Suprapubic skin (tissue), 4 donors: ENCODE measurements at regions not wholly inside any gene's neighbourhood (a gene's known extent, or its start where the extent isn't known, plus 50 kb on each side); places are given as distances from the start of the nearest gene placed in this dataset.

Experiments
- DNase-seq, 2 donors: peaks; one replicate each; pipeline ENCODE4 v3.0.0-alpha.2; 2019; ENCODE audit warnings: low spot score in 2 of 2
- H3K27ac ChIP-seq: fragments of 200-600 bp; sonication (generic); one replicate; pipeline ENCODE4 v1.5.1; 2019
- H3K27me3 ChIP-seq: fragments of 200-600 bp; sonication (generic); one replicate; pipeline ENCODE4 v1.5.1; 2019
- H3K36me3 ChIP-seq: fragments of 200-600 bp; sonication (generic); one replicate; pipeline ENCODE4 v1.5.1; 2019
- H3K4me1 ChIP-seq: fragments of 200-600 bp; sonication (generic); one replicate; pipeline ENCODE4 v1.5.1; 2019
- H3K4me3 ChIP-seq: fragments of 200-600 bp; sonication (generic); one replicate; pipeline ENCODE4 v1.5.1; 2019; ENCODE audit warnings: mild to moderate bottlenecking
- H3K9me3 ChIP-seq: fragments of 200-600 bp; sonication (generic); one replicate; pipeline ENCODE4 v1.5.1; 2019
- CTCF ChIP-seq, 2 donors: fragments of 200-600 bp in 1 of 2; fragments of 450-650 bp in 1 of 2; sonication (generic) in 1 of 2; IDR thresholded peaks; one replicate each; pipeline ENCODE4 v1.5.1; 2016 to 2019; ENCODE audit warnings: antibody characterized with exemption in 2 of 2, mild to moderate bottlenecking in 1 of 2, moderate library complexity in 1 of 2
- EP300 ChIP-seq: sonication (generic); formaldehyde crosslinking; IDR thresholded peaks from one replicate; pipeline ENCODE4 v1.6.1; 2017; ENCODE audit warnings: antibody characterized with exemption
- POLR2A ChIP-seq, 2 donors: fragments of 450-650 bp; IDR thresholded peaks; one replicate each; pipeline ENCODE4 v1.6.1; 2017; ENCODE audit warnings: antibody characterized with exemption in 2 of 2, mild to moderate bottlenecking in 2 of 2, moderate library complexity in 2 of 2
- POLR2AphosphoS5 ChIP-seq, 3 donors: sonication (generic); formaldehyde crosslinking; IDR thresholded peaks; one replicate each; pipeline ENCODE4 v1.6.1; 2017; ENCODE audit warnings: antibody characterized with exemption in 3 of 3
- WGBS: methylation state at CpG from one replicate; pipeline ENCODE4 v1.1.5; 2018; 5-methylcytosine and 5-hydroxymethylcytosine counted together

- DNase-seq: no peak
- peaks cover 59% of the 10 kb centered on the region for H3K4me1 ChIP-seq
- no peaks in the 10 kb centered on the region for H3K9me3 ChIP-seq
- no peaks in the 10 kb centered on the region for H3K27me3 ChIP-seq
- 72% methylated on average over 10 of the region's 10 CpGs for WGBS
- TF ChIP-seq EP300: no peak
- TF ChIP-seq CTCF (IDR thresholded peaks at IDR 0.05): no peak
- no peak for TF ChIP-seq POLR2AphosphoS5 (IDR thresholded peaks at IDR 0.05)
- TF ChIP-seq POLR2A (IDR thresholded peaks at IDR 0.05): no peak
- no peak overlapping the region for H3K4me3 ChIP-seq
- no peaks in the 10 kb centered on the region for H3K36me3 ChIP-seq
- H3K27ac ChIP-seq: no peak overlapping the region
Measured at GRCh38 chr7:131100357-131101054, 227.2 kb upstream of the MKLN1 start.

GRCh38 chr7:131103997-131104396, 223.7 kb upstream of the MKLN1 start:
- no peak for DNase-seq
- H3K4me1 ChIP-seq: peaks cover 45% of the 10 kb centered on the region
- no peaks in the 10 kb centered on the region for H3K36me3 ChIP-seq
- no peaks in the 10 kb centered on the region for H3K9me3 ChIP-seq
- WGBS: 40% methylated on average over 4 of the region's 4 CpGs
- TF ChIP-seq POLR2AphosphoS5 (IDR thresholded peaks at IDR 0.05) (peak in 1 of 3 donors; percentile 46), EP300 (no peak), POLR2A (IDR thresholded peaks at IDR 0.05) (no peak), CTCF (IDR thresholded peaks at IDR 0.05) (no peak)
- peak overlapping the region; percentile 100 for H3K27ac ChIP-seq
- peak overlapping the region; percentile 99 for H3K4me3 ChIP-seq
- no peaks in the 10 kb centered on the region for H3K27me3 ChIP-seq

GRCh38 chr7:131104596-131105293, 222.9 kb upstream of the MKLN1 start:
- Histone ChIP-seq H3K36me3 (no peaks in the 10 kb centered on the region), H3K9me3 (no peaks in the 10 kb centered on the region), H3K27me3 (no peaks in the 10 kb centered on the region), H3K27ac (peak overlapping the region; percentile 100), H3K4me1 (peaks cover 51% of the 10 kb centered on the region), H3K4me3 (peak overlapping the region; percentile 99)
- DNase-seq: no peak
- WGBS: 41% methylated on average over 12 of the region's 12 CpGs
- TF ChIP-seq EP300 (no peak), CTCF (IDR thresholded peaks at IDR 0.05) (no peak), POLR2AphosphoS5 (IDR thresholded peaks at IDR 0.05) (no peak), POLR2A (IDR thresholded peaks at IDR 0.05) (no peak)

- Histone ChIP-seq H3K27me3 (no peaks in the 10 kb centered on the region), H3K4me1 (peaks cover 50% of the 10 kb centered on the region), H3K4me3 (peak overlapping the region; percentile 99), H3K9me3 (no peaks in the 10 kb centered on the region), H3K36me3 (no peaks in the 10 kb centered on the region), H3K27ac (peak overlapping the region; percentile 100)
- peak in 1 of 2 donors; percentile 72 for DNase-seq
- TF ChIP-seq EP300 (no peak), POLR2AphosphoS5 (IDR thresholded peaks at IDR 0.05) (no peak), POLR2A (IDR thresholded peaks at IDR 0.05) (no peak), CTCF (IDR thresholded peaks at IDR 0.05) (no peak)
- WGBS: 26% methylated on average over 2 of the region's 24 CpGs
Measured at GRCh38 chr7:131105294-131105798, 222.3 kb upstream of the MKLN1 start.
